Type B pancreatic cell (in vitro differentiated cells): ENCODE measurements at regions not wholly inside any gene's neighbourhood (a gene's known extent, or its start where the extent isn't known, plus 50 kb on each side); places are given as distances from the start of the nearest gene placed in this dataset.
"Not testable (repeated sequence)": the region's sequence is repeated elsewhere in the genome, so short reads cannot be mapped to it uniquely, and the experiment has no call there.

ENCODE experiments used
- DNase-seq: peaks from one replicate; pipeline ENCODE4 v3.0.0; 2021; ENCODE audit warnings: mixed read lengths; ENCODE audit not compliant: unreplicated experiment; ENCODE audit errors: extremely low spot score
- H3K27ac Mint-ChIP-seq: 2 replicates; pipeline ENCODE4 v1.8.0; 2021; ENCODE audit warnings: mild to moderate bottlenecking, mixed read lengths
- H3K27me3 Mint-ChIP-seq: 2 replicates; pipeline ENCODE4 v1.8.0; 2021; ENCODE audit warnings: mixed read lengths
- H3K36me3 Mint-ChIP-seq: 2 replicates; pipeline ENCODE4 v1.8.0; 2021; ENCODE audit warnings: mixed read lengths
- H3K4me1 Mint-ChIP-seq: one replicate; pipeline ENCODE4 v1.8.0; 2021; ENCODE audit warnings: mixed read lengths; ENCODE audit not compliant: unreplicated experiment
- H3K4me3 Mint-ChIP-seq: 2 replicates; pipeline ENCODE4 v1.8.0; 2021; ENCODE audit warnings: mild to moderate bottlenecking, mixed read lengths
- H3K9me3 Mint-ChIP-seq: 2 replicates; pipeline ENCODE4 v1.8.0; 2021; ENCODE audit warnings: mixed read lengths
- TF ChIP-seq, protein P1 (sequence below): fragments of 200-600 bp; sonication (generic); conservative IDR thresholded peaks from 2 replicates; pipeline ENCODE4 v1.5.0; 2021; ENCODE audit warnings: antibody characterized with exemption, mild to moderate bottlenecking

DNA sequence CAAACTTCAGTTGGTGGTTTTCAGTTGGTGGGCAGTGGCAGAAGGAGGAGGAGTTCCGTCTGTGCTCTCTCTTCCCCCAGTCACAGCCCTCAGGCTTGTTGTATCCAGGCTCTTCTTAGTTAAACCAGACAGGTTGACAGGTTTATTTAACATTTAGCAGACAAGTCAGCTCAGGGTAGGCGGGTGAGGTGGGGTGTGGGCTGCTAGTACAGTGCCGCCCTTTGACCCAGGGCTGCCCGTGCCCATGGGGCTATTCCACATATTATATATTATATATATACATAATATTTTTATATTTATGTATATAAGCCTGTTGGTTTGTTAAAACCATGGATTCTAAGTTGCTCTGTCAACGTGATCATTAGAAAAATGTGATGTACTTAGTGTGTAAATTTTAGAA is 1740.6 kb upstream of the DEFB115 start:
- not testable (repeated sequence) for H3K4me3 Mint-ChIP-seq, H3K4me1 Mint-ChIP-seq, H3K27me3 Mint-ChIP-seq, H3K27ac Mint-ChIP-seq, H3K36me3 Mint-ChIP-seq
- H3K9me3 Mint-ChIP-seq: peaks cover 14% of the 10 kb centered on the region
- peak; percentile 69 for DNase-seq

DNA sequence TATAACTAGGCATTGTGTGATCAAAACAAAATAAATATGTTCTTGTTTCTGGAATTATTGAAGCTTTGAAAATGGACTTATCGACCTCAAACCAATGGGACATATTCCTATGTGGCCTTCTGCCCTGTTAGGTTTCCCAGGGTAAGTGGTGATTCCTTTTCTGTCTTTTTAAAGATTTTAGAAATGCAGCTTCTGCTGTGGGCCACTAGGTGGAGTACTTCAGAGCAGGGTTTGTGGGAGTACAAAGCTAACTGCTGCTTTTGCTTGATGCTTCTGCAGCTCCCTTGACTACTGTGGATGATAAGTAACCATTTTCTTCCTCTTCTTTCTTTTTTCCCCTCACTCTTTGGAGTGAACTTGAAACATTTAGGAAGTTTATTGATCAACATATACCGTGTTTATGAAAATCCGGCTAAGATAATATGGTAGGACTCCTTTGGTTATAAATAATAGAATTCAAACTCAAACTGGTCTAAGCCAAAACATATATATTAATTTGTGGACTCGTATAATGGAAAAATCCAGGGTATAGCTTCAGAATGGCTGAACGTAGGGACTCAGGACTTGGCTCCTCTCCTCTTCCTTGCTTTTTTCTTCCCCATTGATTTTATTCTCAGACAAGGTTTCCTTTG is 1737.7 kb upstream of the DEFB115 start:
- not testable (repeated sequence) for H3K4me3 Mint-ChIP-seq, DNase-seq, H3K9me3 Mint-ChIP-seq, H3K27ac Mint-ChIP-seq, H3K27me3 Mint-ChIP-seq, H3K36me3 Mint-ChIP-seq, H3K4me1 Mint-ChIP-seq
- TF ChIP-seq, protein P1, sequence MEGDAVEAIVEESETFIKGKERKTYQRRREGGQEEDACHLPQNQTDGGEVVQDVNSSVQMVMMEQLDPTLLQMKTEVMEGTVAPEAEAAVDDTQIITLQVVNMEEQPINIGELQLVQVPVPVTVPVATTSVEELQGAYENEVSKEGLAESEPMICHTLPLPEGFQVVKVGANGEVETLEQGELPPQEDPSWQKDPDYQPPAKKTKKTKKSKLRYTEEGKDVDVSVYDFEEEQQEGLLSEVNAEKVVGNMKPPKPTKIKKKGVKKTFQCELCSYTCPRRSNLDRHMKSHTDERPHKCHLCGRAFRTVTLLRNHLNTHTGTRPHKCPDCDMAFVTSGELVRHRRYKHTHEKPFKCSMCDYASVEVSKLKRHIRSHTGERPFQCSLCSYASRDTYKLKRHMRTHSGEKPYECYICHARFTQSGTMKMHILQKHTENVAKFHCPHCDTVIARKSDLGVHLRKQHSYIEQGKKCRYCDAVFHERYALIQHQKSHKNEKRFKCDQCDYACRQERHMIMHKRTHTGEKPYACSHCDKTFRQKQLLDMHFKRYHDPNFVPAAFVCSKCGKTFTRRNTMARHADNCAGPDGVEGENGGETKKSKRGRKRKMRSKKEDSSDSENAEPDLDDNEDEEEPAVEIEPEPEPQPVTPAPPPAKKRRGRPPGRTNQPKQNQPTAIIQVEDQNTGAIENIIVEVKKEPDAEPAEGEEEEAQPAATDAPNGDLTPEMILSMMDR: peak; percentile 51

DNA sequence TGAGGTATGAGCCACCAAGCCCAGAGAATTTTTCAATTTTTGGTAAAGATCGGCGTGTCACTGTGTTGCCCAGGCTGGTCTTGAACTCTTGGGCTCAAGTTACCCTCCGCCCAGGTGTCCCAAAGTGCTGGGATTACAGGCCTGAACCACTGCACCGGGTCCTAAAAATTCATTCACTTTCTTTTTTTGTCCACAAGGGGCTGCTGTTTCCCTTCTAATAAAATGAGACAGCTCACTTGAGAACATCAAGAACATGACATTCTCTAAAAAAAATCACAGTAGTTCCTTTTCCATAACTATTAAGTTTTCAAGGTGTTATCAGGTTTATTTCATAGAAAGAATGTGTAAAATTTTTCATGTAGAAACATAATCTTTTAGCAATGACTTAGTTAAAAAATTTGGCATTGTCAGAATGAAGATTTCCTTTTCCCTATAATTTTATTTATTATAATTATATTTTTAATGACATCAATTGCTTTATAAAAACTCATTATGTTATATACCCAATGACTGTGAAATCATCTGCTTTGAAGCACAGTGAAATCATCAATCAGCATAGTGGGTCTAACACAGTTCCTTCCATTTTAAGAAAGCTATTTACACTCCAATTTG is 1723.8 kb upstream of the DEFB115 start:
- H3K36me3 Mint-ChIP-seq, H3K27me3 Mint-ChIP-seq, DNase-seq, H3K27ac Mint-ChIP-seq, H3K4me1 Mint-ChIP-seq, H3K9me3 Mint-ChIP-seq, H3K4me3 Mint-ChIP-seq: not testable (repeated sequence)

DNA sequence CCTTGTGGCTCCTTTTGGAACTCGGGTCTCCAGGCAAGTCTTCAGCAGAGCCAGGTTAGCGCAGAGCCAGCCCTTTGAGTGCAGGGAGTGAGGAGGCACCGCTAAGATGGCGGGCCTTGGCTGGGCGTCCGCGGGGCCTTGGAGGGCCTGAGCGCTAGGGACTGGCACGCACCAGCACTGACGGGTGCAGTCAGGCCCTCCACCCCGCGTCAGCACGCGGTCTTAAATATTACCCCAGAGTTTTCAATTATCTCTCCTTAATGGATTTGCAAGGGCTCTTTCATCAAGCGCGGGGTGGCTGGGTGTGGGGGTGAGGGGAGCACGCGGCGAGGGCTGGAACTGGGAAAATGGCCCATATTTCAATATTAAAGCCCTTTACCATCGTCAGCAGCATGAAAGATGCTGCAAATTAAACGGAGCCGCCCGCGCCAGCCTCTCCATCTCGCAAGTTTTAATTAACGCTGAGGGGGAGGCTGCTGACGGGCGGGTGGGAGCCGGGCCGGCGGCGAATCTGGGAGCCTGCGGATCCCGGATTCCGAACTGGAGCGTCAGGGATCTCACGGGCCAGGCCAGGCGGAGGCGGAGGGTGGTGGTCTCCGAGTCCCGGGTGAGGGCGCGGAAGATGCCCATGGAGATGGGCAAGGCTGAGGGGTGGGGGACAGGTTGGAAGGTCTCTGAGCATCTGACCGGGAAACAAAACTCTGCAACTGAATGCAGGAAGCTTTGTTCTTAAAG is 1690.4 kb upstream of the DEFB115 start:
- not testable (repeated sequence) for H3K27me3 Mint-ChIP-seq

DNA sequence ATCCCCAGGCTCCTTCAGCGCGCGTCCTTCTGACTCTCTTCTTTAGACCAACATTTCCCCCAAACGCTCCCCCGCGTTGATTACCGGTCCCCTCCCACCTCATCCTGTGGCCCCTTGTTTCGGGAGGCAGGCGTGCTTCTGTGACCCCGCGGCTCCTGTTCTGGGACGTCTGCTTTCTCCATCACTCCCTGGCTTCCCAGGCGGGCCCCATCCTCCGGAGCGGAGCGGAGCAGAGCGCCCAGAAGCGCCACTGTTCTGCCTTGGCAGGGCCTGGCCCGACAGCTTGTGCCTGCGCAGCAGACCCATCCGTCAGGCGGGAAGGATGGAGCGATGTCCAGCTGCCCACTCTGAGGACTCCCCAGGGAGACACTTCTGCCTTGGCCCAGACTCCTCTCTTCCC is 1689.8 kb upstream of the DEFB115 start:
- H3K27ac Mint-ChIP-seq, H3K27me3 Mint-ChIP-seq, H3K9me3 Mint-ChIP-seq, DNase-seq, H3K4me3 Mint-ChIP-seq, H3K36me3 Mint-ChIP-seq, H3K4me1 Mint-ChIP-seq: not testable (repeated sequence)

More for the DNA sequence above, 1690.4 kb upstream of the DEFB115 start:
- H3K4me3 Mint-ChIP-seq, H3K9me3 Mint-ChIP-seq, H3K27ac Mint-ChIP-seq, DNase-seq, H3K4me1 Mint-ChIP-seq, H3K36me3 Mint-ChIP-seq: not testable (repeated sequence)

DNA sequence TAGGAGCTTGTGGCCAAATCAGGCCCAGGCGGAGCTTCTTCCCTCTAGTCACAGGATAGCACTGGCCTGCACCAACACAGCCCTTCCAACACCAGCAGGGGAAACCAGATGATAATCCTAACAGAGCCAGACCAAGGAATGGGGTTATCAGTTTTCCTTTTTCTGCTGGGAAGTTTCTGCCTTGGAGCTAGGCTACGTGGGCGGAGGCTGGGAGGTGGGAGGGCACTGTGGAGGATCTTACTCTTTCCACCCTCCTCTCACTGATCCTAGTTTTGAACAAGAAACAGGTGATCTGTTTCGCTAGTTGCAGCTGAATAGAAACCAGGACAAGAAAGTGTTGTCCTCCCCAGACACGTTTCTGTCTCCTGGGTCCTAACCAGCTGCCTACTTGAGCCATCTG is 1687.3 kb upstream of the DEFB115 start:
- not testable (repeated sequence) for H3K9me3 Mint-ChIP-seq, DNase-seq, H3K36me3 Mint-ChIP-seq, H3K27ac Mint-ChIP-seq, H3K27me3 Mint-ChIP-seq, H3K4me1 Mint-ChIP-seq, H3K4me3 Mint-ChIP-seq

DNA sequence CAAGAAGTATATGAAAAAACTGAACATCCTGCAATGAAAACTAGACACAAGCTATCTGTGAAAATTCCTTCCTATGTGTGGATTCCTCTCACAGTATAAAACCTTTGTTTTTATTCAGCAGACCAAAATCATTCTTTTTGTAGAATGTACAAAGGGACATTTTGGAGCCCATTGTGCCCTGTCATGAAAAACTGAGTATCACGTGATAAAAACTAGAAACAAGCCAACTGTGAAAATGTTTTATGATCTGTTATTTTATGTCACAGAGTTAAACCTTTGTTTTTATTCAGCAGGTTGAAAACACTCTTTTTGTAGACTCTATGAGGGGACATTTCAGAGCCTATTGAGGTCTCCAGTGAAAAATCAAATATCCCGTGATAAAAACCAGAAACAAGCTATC is 1667.9 kb upstream of the DEFB115 start:
- H3K4me1 Mint-ChIP-seq, H3K9me3 Mint-ChIP-seq, H3K27ac Mint-ChIP-seq, H3K27me3 Mint-ChIP-seq, DNase-seq, H3K4me3 Mint-ChIP-seq, H3K36me3 Mint-ChIP-seq: not testable (repeated sequence)

DNA sequence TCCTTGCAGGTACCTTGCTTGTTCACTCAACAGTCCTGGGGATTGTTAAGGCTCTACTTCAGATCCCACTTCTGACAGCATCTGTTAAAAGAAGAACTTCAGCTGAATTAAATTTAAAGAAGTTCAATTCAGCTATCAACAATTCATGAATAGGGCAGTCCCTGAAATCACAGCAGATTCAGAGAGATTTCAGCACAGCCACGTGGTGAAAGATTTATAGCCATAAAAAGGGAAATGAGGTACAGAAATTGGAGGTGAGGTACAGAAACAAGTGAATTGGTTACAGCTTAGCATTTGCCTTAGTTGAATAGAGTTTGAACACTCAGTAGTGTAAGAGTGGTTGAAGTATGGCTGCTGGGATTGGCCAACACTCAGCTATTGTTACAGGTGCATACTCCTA is 1653.3 kb upstream of the DEFB115 start:
- not testable (repeated sequence) for H3K9me3 Mint-ChIP-seq, H3K4me3 Mint-ChIP-seq, H3K36me3 Mint-ChIP-seq, H3K27me3 Mint-ChIP-seq, H3K4me1 Mint-ChIP-seq, DNase-seq, H3K27ac Mint-ChIP-seq

DNA sequence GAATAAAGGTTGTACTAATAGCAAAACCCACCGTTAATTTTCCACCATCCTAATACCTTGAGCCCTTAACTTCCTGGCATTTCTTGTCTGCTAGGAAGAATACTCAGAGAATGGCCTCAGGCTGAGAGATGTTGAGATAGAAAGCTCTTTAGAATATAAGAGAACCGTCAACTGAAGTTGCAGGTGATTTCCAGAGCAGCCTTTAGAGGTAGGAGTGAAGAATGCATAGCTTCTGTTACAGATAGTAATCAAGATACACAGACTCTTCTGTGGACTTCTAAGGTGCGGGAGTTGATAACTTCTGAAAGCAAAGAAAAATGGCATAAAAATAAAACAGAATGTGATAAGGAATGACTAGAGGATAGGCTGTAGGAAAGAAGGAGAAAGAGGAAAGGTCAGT is 1651.3 kb upstream of the DEFB115 start:
- H3K4me1 Mint-ChIP-seq, H3K27ac Mint-ChIP-seq, DNase-seq, H3K9me3 Mint-ChIP-seq, H3K36me3 Mint-ChIP-seq, H3K27me3 Mint-ChIP-seq, H3K4me3 Mint-ChIP-seq: not testable (repeated sequence)

DNA sequence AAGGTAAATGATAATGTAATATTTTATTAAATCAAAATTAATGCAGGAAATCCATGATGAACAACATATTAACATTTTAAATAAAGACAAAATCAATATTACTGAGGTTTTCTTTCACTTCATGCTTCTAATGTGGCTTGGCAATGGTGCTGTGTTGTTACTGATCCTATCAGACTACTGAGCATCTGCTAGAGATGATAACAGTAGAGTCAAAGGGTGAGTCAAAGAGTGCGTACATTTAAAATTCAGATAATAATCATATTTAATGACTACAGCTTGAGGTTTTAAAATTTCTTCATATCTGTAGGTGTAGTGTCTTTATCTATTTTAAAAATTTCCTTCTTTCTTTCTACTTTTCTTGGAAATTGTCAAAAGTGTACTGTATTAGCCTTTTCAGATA is 1628.1 kb upstream of the DEFB115 start:
- H3K4me1 Mint-ChIP-seq, H3K27me3 Mint-ChIP-seq, DNase-seq, H3K4me3 Mint-ChIP-seq, H3K9me3 Mint-ChIP-seq, H3K27ac Mint-ChIP-seq, H3K36me3 Mint-ChIP-seq: not testable (repeated sequence)
